HepG2 (cell line): ENCODE measurements at regions not wholly inside any gene's neighbourhood (a gene's known extent, or its start where the extent isn't known, plus 50 kb on each side); places are given as distances from the start of the nearest gene placed in this dataset.

Experiments used
- ATAC-seq: fragments of 200-7000 bp; cut with Tn5 transposase; 3 replicates; pipeline ENCODE4 v1.9.1; 2020; ENCODE audit warnings: mild to moderate bottlenecking, moderate library complexity
- BruUV-seq: library from RNA; stranded (reverse); fragments of 400-500 nt; replicated peaks from 2 replicates; lab custom pipeline; 2021; lab: Mats Ljungman, UMichigan
- CTCF ChIA-PET: fragments of 300-600 bp; formaldehyde crosslinking; extraction: SDS; loops from one replicate; lab custom pipeline; 2021; ENCODE audit warnings: low total read pairs, inconsistent platforms, low intra/inter-chr PET ratio; lab: Yijun Ruan, JAX
- POLR2A ChIA-PET: fragments of 350-600 bp; sonication (Branson Sonifier 250); formaldehyde crosslinking; loops from one replicate; lab custom pipeline; 2020; ENCODE audit warnings: antibody characterized with exemption, inconsistent platforms; lab: Yijun Ruan, JAX
- DNase-seq: peaks from one replicate; pipeline ENCODE4 v3.0.0-alpha.2; 2015; ENCODE audit warnings: low spot score
- FAIRE-seq: peaks from 3 replicates; lab custom pipeline; 2011; peaks lifted over from hg19 to GRCh38; lab: Jason Lieb, UNC
- H2AFZ ChIP-seq: one replicate; pipeline ENCODE4 v1.6.1; 2011; ENCODE audit warnings: low read length, inconsistent platforms
- H3K27ac ChIP-seq: fragments of 300-600 bp; 3 replicates; pipeline ENCODE4 v1.8.0; 2011; ENCODE audit warnings: mixed run types, mild to moderate bottlenecking, mixed read lengths, low read length, inconsistent platforms; ENCODE audit not compliant: insufficient read depth; ENCODE audit errors: extremely low read length
- H3K27me3 ChIP-seq, 2 experiments: fragments of 200-600 bp in 1 of 2; 2 replicates in 1 of 2; 3 replicates in 1 of 2; pipeline versions ENCODE4 v1.6.0 to v1.8.0; 2011; ENCODE audit warnings: low read length in 2 of 2, mild to moderate bottlenecking in 2 of 2, moderate library complexity in 2 of 2, inconsistent platforms in 1 of 2; ENCODE audit not compliant: insufficient read depth in 2 of 2, control insufficient read depth in 1 of 2
- H3K36me3 ChIP-seq, 2 experiments: fragments of 200-600 bp in 1 of 2; replicated peaks in 1 of 2; 2 replicates in 1 of 2; 3 replicates in 1 of 2; pipeline versions ENCODE4 v1.5.1 to v1.8.0; 2011; ENCODE audit warnings: low read length in 2 of 2, inconsistent platforms in 1 of 2; ENCODE audit not compliant: insufficient read depth in 2 of 2, control insufficient read depth in 1 of 2
- H3K4me1 ChIP-seq: 2 replicates; pipeline ENCODE4 v1.5.1; 2012; ENCODE audit warnings: low read length, inconsistent platforms; ENCODE audit not compliant: insufficient read depth
- H3K4me2 ChIP-seq: 2 replicates; pipeline ENCODE4 v1.6.0; 2011; ENCODE audit warnings: low read depth, low read length, inconsistent platforms
- H3K4me3 ChIP-seq, 3 experiments: fragments of 200-600 bp in 1 of 3; sonication (generic), shearing (Covaris generic) in 1 of 3; replicated peaks in 1 of 3; 2 replicates each; pipeline ENCODE4 v1.5.1; 2011 to 2016; ENCODE audit warnings: low read length in 3 of 3, inconsistent platforms in 2 of 3, low read depth in 2 of 3, mild to moderate bottlenecking in 2 of 3, control low read depth in 1 of 3, mixed read lengths in 1 of 3; ENCODE audit not compliant: insufficient read depth in 1 of 3
- H3K79me2 ChIP-seq: one replicate; pipeline ENCODE4 v1.6.1; 2011; ENCODE audit warnings: low read length, inconsistent platforms; ENCODE audit not compliant: insufficient read depth
- H3K9ac ChIP-seq: 2 replicates; pipeline ENCODE4 v1.6.0; 2011; ENCODE audit warnings: mild to moderate bottlenecking, low read depth, low read length, inconsistent platforms; ENCODE audit not compliant: insufficient read depth
- H3K9me3 ChIP-seq: 2 replicates; pipeline ENCODE4 v1.5.1; 2012; ENCODE audit warnings: mild to moderate bottlenecking, low read length
- H4K20me1 ChIP-seq: 2 replicates; pipeline ENCODE4 v1.6.0; 2011; ENCODE audit warnings: inconsistent platforms, mild to moderate bottlenecking, low read length, moderate library complexity; ENCODE audit not compliant: insufficient read depth
- CEBPG ChIP-seq: IDR thresholded peaks from 2 replicates; pipeline ENCODE4 v1.6.1; 2016
- GATA4 ChIP-seq: sonication (generic); IDR thresholded peaks from 2 replicates; pipeline ENCODE4 v1.6.1; 2016; ENCODE audit warnings: antibody characterized with exemption, low read depth, borderline replicate concordance
- KAT7 ChIP-seq: IDR thresholded peaks from 2 replicates; pipeline ENCODE4 v1.6.1; 2018; ENCODE audit warnings: borderline replicate concordance, missing compliant biosample characterization
- MIER3 ChIP-seq: IDR thresholded peaks from 2 replicates; pipeline ENCODE4 v1.6.1; 2016; ENCODE audit warnings: missing compliant biosample characterization, borderline replicate concordance
- MTA3 ChIP-seq: sonication (generic); formaldehyde crosslinking; IDR thresholded peaks from 2 replicates; pipeline ENCODE4 v1.4.0; 2020; ENCODE audit warnings: missing genetic modification reagents
- NCOA5 ChIP-seq: sonication (generic); formaldehyde crosslinking; IDR thresholded peaks from 2 replicates; pipeline ENCODE4 v1.4.0; 2020; ENCODE audit warnings: missing genetic modification reagents
- PLRG1 ChIP-seq: fragments of 450-650 bp; conservative IDR thresholded peaks from 2 replicates; pipeline ENCODE4 v1.6.1; 2016
- RAD21 ChIP-seq: fragments of 450-650 bp; formaldehyde crosslinking; IDR thresholded peaks from 2 replicates; pipeline ENCODE4 v1.5.0; 2020; ENCODE audit warnings: mild to moderate bottlenecking
- SOX5 ChIP-seq: IDR thresholded peaks from 2 replicates; pipeline ENCODE4 v1.6.1; 2016; ENCODE audit warnings: borderline replicate concordance
- SRY ChIP-seq: sonication (generic); formaldehyde crosslinking; IDR thresholded peaks from 2 replicates; pipeline ENCODE4 v1.8.0; 2022; ENCODE audit warnings: mild to moderate bottlenecking, missing genetic modification reagents
- ZNF530 ChIP-seq: sonication (generic); formaldehyde crosslinking; IDR thresholded peaks from 2 replicates; pipeline ENCODE4 v1.5.0; 2020; ENCODE audit warnings: low read depth, mild to moderate bottlenecking, missing genetic modification reagents
- ZNF792 ChIP-seq: IDR thresholded peaks from 2 replicates; pipeline ENCODE4 v1.6.1; 2016
- WGBS: methylation state at CpG from one replicate; pipeline ENCODE4 v1.1.6; 2017; ENCODE audit warnings: low lambda C conversion rate; 5-methylcytosine and 5-hydroxymethylcytosine counted together
- in situ Hi-C: cut with HindIII; loops from 2 replicates; pipeline ENCODE4 v1.10.0; 2017; ENCODE audit warnings: low pct_unique_long_range_greater_than_20kb; ENCODE audit not compliant: extremely low pct_ligation_motif_present
- intact Hi-C: fragments of 100-400 bp; cut with micrococcal nuclease; formaldehyde crosslinking; loops from one replicate; pipeline ENCODE4 v1.10.0; 2022; ENCODE audit not compliant: unreplicated experiment
- TF ChIP-seq, protein P1 (sequence below): sonication (generic); formaldehyde crosslinking; IDR thresholded peaks from 2 replicates; pipeline ENCODE4 v1.4.0; 2020; ENCODE audit warnings: mild to moderate bottlenecking, missing genetic modification reagents
- TF ChIP-seq, protein P2 (sequence below): sonication (generic); formaldehyde crosslinking; IDR thresholded peaks from 2 replicates; pipeline ENCODE4 v1.8.0; 2022; ENCODE audit warnings: missing genetic modification reagents, mild to moderate bottlenecking, borderline replicate concordance
- TF ChIP-seq, protein P3 (sequence below): sonication (generic); formaldehyde crosslinking; IDR thresholded peaks from 2 replicates; pipeline ENCODE4 v1.5.0; 2020; ENCODE audit warnings: mild to moderate bottlenecking, missing genetic modification reagents, borderline replicate concordance

DNA sequence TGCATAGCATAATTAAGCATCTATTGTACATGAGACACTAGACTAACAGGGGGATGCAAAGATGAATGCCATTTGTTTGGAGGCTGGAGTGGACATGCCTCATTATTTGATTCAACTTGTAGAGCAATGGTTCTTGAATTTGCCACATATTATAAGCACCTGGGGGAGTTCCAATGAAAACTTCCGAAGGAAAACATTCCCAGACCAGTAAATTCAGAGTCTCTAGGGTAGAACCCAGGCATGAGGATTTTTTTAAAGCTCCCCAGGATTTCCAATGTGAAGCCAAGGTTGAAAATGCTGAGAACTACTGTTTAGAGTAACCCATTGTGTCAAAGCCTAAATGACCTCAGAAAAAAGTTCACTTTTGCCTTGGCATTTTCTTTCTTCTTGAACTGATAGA is 93.9 kb upstream of the ITGA1 start:
- no peak overlapping the region for H3K9ac ChIP-seq
- BruUV-seq: no TSS peak
- intact Hi-C loops: loop anchor here (1.0 kb wide), 2 partner anchors 93 to 221 kb away; partner anchors contain the start of genes ITGA1 and PELO
- peaks cover 0 to 8% of the 10 kb centered on the region in 2 experiments; a peak in 2 of 5 replicates for H3K27me3 ChIP-seq
- no peak overlapping the region for H3K27ac ChIP-seq
- no peaks in the 10 kb centered on the region for H3K9me3 ChIP-seq
- no peak overlapping the region for H3K4me3 ChIP-seq
- no peak for TF ChIP-seq MTA3 (CRISPR knock-in tag)
- TF ChIP-seq RAD21 (CRISPR knock-in tag): no peak
- no peak for TF ChIP-seq CEBPG (CRISPR knock-in tag)
- TF ChIP-seq ZNF792: no peak
- TF ChIP-seq, protein P1, sequence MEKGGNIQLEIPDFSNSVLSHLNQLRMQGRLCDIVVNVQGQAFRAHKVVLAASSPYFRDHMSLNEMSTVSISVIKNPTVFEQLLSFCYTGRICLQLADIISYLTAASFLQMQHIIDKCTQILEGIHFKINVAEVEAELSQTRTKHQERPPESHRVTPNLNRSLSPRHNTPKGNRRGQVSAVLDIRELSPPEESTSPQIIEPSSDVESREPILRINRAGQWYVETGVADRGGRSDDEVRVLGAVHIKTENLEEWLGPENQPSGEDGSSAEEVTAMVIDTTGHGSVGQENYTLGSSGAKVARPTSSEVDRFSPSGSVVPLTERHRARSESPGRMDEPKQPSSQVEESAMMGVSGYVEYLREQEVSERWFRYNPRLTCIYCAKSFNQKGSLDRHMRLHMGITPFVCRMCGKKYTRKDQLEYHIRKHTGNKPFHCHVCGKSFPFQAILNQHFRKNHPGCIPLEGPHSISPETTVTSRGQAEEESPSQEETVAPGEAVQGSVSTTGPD (CRISPR knock-in tag): no peak
- TF ChIP-seq SRY (CRISPR knock-in tag): no peak
- no peaks in the 10 kb centered on the region for H4K20me1 ChIP-seq
- no peaks in the 10 kb centered on the region for H3K36me3 ChIP-seq
- ChIA-PET POLR2A (interaction anchor here (0.8 kb wide), 1 partner anchor 16 kb away, joined by 3 read pairs; no protein-coding TSS in a partner anchor), CTCF (interaction anchor here (1.5 kb wide), 1 partner anchor 222 kb away, joined by 11 read pairs; no protein-coding TSS in a partner anchor)
- H3K79me2 ChIP-seq: no peaks in the 10 kb centered on the region
- FAIRE-seq: no peak
- 8% methylated on average over 1 of the region's 1 CpG for WGBS
- H3K4me1 ChIP-seq: no peaks in the 10 kb centered on the region
- no peak overlapping the region for H3K4me2 ChIP-seq
- in situ Hi-C loops: no loop called here
- ATAC-seq: no peak
- no peak for DNase-seq
- H2AFZ ChIP-seq: no peak overlapping the region

DNA sequence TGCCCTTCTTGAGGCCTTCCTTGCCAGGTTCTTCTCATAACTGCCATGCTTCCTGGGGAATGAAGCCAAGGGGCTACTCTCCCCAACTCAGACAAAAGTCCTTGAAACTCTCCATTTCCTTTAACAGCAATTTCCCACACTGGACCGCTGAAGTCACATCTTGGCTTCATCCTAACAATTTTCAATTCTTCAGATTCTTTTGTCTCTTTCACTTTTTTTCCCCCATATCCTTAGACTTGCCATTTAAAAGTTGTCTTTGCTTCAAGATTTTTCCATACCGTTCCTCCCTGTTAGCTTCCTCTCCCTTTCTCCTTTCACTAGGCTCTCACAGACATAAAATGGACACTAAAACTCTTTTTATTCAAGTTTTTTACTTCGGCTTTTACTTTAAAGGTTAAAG is 93.1 kb upstream of the ITGA1 start:
- Histone ChIP-seq H4K20me1 (no peaks in the 10 kb centered on the region), H3K36me3 (no peaks in the 10 kb centered on the region), H3K4me1 (no peaks in the 10 kb centered on the region), H3K4me2 (no peak overlapping the region), H2AFZ (no peak overlapping the region), H3K79me2 (no peaks in the 10 kb centered on the region), H3K9ac (no peak overlapping the region), H3K4me3 (no peak overlapping the region), H3K9me3 (no peaks in the 10 kb centered on the region), H3K27ac (no peak overlapping the region), H3K27me3 (peaks cover 0 to 8% of the 10 kb centered on the region in 2 experiments; a peak in 2 of 5 replicates)
- ChIA-PET CTCF (no interaction called here), POLR2A (no interaction called here)
- intact Hi-C loops (no loop called here), in situ Hi-C loops (no loop called here)
- BruUV-seq: no TSS peak
- no peak for FAIRE-seq
- ATAC-seq: no peak
- DNase-seq: no peak
- 28% methylated on average over 3 of the region's 3 CpGs for WGBS
- TF ChIP-seq PLRG1: no peak
- TF ChIP-seq, protein P2, sequence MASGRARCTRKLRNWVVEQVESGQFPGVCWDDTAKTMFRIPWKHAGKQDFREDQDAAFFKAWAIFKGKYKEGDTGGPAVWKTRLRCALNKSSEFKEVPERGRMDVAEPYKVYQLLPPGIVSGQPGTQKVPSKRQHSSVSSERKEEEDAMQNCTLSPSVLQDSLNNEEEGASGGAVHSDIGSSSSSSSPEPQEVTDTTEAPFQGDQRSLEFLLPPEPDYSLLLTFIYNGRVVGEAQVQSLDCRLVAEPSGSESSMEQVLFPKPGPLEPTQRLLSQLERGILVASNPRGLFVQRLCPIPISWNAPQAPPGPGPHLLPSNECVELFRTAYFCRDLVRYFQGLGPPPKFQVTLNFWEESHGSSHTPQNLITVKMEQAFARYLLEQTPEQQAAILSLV (CRISPR knock-in tag): no peak
- no peak for TF ChIP-seq SOX5 (CRISPR knock-in tag)
- TF ChIP-seq, protein P3, sequence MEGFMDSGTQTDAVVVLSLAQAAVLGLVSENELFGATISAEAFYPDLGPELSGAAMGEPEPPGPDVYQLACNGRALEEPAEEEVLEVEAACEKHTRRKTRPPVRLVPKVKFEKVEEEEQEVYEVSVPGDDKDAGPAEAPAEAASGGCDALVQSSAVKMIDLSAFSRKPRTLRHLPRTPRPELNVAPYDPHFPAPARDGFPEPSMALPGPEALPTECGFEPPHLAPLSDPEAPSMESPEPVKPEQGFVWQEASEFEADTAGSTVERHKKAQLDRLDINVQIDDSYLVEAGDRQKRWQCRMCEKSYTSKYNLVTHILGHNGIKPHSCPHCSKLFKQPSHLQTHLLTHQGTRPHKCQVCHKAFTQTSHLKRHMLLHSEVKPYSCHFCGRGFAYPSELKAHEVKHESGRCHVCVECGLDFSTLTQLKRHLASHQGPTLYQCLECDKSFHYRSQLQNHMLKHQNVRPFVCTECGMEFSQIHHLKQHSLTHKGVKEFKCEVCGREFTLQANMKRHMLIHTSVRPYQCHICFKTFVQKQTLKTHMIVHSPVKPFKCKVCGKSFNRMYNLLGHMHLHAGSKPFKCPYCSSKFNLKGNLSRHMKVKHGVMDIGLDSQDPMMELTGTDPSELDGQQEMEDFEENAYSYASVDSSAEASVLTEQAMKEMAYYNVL (CRISPR knock-in tag): no peak
- no peak for TF ChIP-seq NCOA5 (CRISPR knock-in tag)
- TF ChIP-seq ZNF530 (CRISPR knock-in tag): no peak
- TF ChIP-seq KAT7 (CRISPR knock-in tag): no peak
- no peak for TF ChIP-seq GATA4
- TF ChIP-seq MIER3 (CRISPR knock-in tag): no peak
